GM21390 (cell line): ENCODE measurements at regions not wholly inside any gene's neighbourhood (a gene's known extent, or its start where the extent isn't known, plus 50 kb on each side); places are given as distances from the start of the nearest gene placed in this dataset.

Experiments used
- ATAC-seq: cut with Tn5 transposase; IDR thresholded peaks from one replicate; pipeline ENCODE4 v1.9.1; 2021; ENCODE audit not compliant: unreplicated experiment

DNA sequence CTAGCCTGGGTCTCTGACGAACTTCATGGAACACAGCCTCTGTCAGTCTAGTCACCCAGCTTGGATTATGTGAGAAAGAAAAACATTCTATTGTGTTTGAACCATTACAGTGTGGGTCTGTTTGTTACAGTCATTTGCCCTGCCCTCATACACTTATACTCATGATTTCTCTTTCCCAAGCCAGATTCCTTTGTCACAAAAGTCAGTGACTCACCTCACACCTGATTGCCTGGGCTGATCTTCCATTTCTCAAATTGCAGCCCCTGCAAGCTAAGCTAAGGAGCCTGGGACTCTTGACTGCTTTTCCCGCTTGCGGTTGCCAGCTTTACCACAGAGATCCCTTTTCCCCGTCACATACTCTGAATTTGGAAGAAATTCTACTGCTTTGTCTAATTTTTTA lies 395.9 kb downstream of the SAMD5 start:
- ATAC-seq = no peak

DNA sequence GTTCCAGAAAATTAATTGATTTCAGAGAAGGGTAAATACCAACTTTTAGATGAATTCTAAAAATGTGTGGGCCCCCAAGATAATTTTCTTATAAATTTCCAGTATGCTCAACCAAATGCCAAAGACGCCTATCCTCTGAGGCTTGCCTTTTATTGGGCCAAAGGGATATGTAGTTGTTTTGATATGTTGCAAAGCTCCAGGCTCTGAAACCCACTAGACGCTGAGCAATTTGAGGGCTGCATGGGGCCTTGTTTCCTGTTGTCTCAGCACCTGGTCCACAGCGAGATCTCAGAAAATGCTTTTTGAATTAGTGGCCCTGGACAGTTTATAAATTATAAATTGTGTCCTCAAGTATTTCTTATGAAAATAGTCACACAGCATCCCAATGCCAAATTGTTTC lies 397.2 kb downstream of the SAMD5 start:
- ATAC-seq = no peak

DNA sequence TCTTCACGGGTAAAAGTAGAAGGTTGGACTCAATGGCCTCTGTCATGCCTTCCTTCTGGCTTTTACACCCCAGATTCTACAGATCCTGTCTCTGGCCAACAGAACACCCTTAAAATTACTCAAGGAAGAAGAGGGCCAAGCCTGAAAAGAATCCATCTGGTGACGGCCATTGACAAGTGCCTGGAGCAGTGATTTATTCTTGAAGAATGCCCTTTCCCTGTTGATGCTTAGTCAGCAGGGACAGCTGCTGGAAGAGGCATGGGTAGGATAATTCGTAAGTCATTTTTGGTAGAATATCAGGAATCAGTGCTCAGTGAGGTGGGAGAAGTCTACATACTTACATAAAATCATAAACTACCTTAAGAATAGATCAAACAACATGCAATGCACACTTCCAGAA lies 397.9 kb downstream of the SAMD5 start:
- ATAC-seq = no peak

DNA sequence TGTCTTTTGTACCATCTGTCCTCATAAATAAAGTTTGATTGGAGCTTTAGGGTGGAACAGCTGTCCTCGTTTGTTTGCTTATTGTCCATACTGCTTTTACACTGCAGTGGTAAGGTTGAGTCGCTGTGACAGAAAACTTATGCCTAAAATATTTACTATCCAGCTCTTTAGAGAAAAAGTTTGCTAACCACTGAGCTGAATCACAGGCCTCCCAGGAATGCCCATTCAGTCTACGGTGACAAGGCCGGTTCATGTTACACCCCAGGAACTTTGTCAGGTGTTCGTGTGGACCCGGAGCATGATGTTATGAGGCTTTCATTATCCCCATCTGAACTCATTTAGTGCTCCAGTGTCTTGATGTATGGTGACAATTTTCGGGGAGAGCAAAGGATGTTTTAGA lies 401.1 kb downstream of the SAMD5 start:
- ATAC-seq = no peak

DNA sequence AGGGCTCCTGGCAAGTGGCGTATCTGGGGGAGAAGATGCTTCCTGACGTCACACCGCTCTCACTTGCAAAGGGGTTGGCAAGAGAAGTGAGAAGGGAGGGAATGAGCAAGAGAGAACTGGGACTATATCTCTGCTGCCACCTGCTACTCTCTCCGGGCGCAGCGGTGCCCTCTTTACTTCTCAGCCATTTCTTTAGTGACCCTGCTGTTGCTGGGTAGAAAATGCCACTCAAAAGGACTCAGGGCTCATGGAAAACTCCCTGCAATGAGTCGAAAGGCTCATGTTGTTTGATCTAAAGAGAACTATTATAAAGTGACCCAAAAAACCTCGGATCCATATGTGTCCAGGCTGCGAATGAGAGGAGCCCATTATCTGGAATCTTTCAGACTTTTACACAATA lies 401.8 kb downstream of the SAMD5 start:
- no peak for ATAC-seq

DNA sequence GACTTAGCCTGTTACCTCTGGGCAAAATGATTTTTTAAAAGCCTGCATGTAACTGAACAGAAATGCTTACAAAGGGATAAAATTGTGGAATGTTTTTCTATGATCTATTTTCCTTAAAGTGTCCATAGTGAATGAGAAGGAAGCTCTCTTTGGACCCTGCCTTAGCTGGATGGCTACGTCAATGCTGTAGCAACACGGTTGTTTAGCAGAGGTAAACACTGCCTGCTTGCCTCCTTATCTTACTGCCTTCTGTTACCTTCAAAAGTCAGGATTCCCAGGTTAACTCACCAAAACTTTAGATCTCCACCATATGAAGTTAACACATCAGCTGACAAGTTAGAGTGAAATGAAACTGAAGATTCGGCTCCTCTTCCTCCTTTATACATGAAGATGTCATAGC lies 402.6 kb downstream of the SAMD5 start:
- ATAC-seq = no peak

DNA sequence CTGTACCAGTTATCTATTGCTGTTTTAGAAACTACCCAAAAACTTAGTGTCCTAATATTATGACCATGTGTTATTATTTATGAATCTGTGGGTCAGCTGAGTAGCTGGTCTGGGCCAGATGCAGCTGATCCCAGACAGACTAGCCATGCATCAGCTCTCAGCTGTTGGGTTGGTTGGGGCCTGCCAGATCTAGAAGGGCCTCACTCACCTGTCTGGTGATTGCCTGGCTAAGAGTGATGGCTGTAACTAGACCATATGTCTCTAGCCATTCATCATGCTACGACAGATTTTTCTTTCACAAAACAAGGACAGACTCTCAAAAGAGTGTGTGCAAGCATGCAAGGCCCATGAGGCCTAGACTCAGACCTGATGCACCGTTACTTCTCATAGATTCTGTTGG lies 403.2 kb downstream of the SAMD5 start:
- no peak for ATAC-seq

DNA sequence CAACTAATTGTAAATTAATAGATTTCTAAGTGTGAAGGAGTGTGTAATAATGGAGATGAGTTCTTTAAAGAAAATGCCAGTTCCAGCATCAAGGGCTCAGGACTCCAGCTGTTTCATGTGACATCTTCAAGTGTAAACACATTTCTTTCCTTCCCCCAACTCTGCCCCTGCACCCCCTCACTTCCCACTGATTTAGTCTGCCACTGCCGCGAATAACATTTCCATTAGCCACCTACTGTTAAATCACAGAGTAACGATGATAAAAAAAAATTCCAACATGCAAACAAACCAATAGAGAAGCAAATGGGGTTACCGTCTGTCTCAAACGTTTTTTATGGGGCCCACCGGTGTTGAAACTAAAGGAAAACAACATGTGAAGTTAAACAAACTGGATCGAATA lies 414.3 kb downstream of the SAMD5 start:
- ATAC-seq = no peak

DNA sequence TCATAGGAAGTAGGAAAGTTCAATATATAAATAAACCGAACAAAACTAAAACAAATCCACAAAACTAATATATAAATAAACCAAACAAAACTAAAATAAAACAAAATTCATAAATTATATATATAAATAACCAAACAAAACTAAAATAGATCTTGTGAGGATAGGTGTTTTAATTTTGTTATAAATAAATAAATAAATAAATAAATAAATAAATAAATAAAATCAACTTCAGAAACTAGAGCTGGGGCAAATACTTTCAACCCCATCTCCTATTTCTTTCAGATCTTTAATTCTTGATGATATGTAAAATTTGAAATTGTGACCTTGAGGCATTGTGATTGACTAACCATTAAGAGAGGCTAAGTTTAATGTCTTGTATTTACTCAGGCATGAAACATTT lies 416.1 kb downstream of the SAMD5 start:
- ATAC-seq = no peak

DNA sequence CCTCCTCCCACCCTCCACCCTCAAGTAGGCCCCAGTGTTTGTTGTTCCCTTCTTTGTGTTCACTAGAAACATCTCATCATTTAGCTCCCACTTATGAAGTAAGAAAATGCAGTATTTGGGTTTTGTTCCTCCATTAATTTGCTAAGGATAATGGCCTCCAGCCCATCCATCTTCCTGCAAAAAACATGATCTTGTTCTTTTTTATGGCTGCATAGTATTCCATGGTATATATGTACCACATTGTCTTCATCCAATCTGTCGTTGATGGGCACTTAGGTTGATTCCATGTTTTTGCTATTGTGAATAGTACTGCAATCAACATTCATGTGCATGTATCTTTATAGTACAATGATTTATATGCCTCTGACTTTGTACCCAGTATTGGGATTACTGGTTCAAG lies 416.8 kb upstream of the SASH1 start:
- no peak for ATAC-seq

DNA sequence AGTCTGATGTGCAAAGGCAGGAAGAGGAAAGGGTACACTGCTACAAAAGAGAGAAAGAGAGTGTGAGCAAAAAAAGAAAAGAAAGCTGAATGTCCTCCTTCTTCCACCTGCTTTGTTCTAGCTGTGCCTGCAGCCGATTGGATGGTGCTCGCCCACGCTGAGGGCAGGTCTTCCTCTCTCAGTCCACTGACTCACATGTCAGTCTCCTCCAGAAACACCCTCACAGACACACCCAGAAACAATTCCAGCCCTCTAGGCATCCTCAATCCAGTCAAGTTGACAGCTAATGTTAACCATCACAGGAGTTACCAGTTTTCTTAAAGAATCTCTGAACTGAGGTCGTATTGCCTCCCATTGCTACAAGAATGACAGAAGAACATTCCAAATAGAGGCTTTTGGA lies 411.9 kb upstream of the SASH1 start:
- ATAC-seq = no peak

DNA sequence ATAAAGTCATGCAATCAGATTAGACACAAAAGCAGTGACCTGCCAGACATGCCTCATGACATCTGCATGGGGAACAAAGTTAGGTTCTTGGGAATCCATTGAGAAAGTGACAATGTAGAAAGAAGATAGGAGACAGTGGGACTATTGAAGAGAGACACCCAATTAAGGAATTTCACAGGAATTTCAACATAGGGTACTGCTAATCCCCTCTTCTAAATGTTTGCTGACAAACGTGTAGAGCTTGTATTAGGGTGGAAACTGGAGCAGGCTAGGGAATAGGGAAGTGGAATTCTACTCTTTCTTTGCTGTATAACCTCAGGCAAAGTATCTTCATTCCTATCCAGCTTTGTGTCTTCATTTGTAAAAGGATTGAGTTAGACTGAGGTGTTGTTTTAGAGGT lies 409.4 kb upstream of the SASH1 start:
- no peak for ATAC-seq

DNA sequence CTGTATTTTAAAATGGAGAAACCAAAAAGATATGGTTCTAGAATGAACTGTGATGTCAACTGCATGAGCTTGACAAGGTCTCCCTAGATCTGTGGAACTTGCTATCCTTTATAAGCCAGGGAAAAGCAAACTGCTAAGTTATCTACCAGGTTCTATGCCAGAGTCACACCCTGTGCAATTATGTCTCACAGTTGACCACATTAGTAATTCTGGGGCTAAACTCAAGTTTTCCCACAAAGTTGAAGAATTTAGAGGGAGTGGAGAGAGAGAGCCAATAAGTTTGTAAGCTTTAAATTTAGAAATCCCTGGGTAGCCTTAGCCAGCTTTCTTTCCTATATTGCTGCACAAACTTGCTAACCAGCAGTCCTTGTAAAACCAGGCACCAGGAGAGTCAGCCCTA lies 407.0 kb upstream of the SASH1 start:
- no peak for ATAC-seq

DNA sequence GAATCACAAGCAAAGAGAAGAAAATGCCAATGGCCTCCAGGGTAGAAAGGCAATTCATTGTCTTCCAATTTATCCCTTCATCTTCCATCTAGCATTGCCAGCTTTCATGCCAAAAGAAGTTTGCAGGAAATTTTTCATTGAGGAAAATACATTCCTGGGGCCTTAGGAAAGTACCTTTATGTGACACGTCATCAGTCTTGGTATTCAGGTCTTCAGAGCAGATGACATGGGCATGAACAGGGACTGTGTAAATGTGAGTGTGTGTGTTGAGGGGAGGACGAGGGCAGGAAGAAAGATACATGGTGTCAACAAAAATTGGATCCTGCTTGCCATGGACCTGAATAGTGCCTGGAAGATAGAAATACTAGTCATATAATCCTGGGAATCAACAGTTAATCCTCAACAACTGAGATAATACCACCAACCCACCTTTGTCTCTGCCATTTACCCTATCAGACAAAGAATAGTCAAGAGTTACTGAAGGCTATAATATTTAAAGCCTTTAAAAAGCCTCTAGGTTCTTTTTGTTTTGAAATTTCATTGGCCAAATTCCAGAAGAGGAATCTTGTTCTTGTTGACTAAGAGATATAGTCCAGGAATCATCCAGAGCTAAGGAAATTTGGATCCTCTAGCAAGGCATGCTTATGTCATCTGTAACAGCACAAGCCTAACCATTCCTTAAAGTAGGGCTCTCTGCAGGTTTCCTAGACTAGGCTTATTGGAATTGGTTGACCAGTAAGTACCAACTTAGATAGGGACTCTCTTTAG lies 405.8 kb upstream of the SASH1 start:
- no peak for ATAC-seq

DNA sequence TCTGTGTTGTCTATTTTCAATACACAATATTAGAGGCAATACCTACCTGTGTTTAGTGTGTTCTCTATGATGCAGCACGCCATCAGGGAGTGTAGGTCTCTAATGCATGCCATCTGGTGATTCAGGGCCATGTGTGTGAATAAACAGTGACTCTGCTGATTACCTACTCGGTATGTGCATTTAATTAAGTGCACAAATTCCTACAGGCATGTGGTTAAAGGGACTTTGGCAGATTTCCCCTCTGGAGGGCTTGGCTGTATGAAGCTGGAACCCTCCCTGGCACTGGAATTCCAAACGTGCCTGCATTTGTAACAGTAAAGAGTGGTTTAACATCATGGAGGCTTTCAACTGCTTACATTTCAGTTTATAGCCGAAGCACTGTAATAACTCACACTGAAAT lies 401.5 kb upstream of the SASH1 start:
- ATAC-seq = no peak

DNA sequence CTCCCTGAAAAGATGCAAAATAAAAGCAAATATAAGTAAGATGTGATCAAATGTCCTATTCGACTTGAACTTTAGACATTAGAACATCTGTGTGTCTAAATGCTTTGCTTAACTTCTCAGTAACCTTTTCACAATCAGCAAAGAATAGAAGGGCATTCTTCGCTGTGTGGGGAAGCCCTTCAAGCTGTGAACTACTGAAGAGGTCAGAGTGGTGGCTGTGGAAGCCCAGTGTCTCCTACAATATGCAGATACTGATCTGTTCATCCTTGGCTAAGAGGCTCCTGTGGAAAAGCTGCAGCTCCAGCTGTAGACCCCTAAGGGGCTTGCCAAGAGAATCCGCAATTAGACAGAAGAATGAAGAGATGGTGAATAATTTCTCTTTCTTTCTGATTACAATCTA lies 400.3 kb upstream of the SASH1 start:
- ATAC-seq = no peak

DNA sequence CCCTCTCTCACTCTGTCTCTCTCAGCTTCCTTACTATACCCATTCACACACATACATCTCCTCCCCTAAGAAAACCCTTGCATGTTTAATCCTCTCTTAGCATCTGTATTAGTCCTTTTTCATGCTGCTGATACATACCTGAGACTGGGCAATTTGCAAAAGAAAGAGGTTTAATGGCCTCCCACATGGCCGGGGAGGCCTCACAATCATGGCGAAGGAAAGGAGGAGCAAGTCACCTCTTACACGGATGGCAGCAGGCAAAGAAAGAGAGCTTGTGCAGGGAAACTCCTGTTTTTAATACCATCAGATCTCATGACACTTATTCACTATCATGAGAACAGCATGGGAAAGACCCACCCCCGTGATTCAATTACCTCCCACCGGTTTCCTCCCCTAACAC lies 398.5 kb upstream of the SASH1 start:
- ATAC-seq = no peak

DNA sequence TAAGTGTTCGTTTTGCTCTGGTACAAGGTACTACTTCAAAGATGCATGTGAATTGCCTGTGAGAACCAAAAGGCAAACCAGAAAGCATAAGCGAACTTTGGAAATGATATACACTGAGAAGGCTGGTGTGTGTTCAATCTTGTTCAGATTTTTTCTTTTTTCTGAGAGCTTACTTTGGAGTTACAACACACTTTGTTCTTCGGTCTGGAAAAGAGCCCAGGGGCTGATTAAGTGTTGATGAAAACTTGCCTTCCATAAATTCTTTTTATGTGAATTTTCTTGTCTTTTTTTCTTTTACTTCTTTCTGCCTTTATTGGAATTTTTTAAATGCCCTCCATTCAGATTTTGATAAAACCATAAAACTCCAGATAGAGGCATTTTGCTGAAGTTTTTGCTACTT lies 395.1 kb upstream of the SASH1 start:
- ATAC-seq = no peak

DNA sequence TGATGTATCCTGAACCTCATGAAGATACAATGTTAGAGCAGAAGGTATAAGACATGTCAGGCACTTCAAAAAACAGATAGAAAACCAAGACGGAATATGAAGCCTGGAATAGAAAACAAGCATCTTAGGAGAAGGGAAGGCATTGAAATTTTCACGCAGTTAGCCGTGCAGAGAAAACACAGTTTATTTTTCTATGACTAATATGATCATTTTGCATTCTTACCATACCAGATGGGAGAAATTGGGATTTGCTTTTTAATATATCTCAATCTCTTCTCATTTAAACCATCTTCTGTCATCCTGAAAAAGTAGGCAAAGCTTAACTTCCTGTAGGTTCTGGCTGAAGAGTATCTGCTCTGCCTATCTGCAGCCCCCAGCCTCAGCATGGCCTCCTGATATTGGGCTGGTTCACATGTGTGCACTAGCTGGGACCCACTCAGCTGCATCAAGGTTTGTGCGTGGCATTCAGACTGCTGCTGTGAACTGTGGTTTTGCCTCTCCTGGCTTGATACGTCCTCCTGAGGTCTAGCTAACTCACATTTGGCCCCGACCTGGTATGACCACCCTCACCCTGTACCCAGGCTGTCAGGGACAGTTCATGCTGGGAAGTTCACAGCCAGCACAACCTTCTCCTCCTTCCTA lies 392.5 kb upstream of the SASH1 start:
- ATAC-seq = no peak

DNA sequence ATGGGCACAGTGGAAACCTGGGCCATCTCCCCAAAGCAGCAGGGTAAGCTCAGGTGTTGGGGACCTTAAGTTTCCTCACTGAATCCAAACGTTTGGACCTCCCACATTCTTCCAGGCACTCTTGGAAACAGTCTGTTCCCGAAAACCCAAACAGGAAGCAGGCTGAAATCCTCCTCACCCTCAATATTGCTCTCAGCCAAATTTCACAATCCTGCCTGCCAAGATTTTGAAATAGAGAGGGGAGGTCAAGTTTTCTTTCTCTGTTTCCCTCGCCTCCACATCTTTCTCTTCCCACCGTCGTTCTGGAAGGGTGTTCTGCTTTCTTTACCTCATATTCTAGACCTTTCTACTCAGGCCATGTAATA lies 392.0 kb upstream of the SASH1 start:
- no peak for ATAC-seq

DNA sequence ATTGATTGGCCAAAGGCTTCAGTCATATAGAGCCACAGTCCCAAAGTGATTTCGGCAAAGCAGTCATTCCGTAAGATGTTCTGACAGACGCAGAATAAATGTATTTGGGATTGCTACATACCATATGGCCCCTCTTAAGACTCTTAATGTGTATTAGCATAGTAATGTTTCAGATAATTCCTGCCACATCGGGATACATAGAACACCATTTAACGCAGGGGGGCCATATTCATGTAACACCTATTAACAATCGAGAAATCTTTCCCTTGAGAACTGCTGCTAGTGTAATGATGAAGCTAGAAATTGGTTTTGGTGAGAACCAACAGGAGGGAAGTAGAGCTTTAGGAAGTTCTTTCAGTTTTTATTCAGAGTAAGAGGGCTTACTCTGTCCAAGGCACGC lies 390.9 kb upstream of the SASH1 start:
- no peak for ATAC-seq

DNA sequence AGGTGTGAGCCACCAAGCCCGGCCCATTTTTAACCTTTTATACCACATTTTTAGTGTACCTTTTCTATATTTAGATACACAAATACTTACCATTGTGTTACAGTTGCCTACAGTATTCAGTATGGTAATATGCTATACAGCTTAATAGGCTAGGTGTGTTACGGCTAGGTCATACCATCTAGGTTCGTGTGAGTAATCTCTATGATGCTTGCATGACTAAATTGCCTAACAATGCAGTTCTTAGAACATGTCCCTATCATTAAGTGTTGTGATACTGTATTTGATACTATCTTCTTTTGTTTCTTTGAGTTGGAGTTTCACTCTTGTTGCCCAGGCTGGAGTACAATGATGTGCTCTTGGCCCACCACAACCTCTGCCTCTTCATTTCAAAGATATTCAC lies 387.7 kb upstream of the SASH1 start:
- ATAC-seq = no peak

DNA sequence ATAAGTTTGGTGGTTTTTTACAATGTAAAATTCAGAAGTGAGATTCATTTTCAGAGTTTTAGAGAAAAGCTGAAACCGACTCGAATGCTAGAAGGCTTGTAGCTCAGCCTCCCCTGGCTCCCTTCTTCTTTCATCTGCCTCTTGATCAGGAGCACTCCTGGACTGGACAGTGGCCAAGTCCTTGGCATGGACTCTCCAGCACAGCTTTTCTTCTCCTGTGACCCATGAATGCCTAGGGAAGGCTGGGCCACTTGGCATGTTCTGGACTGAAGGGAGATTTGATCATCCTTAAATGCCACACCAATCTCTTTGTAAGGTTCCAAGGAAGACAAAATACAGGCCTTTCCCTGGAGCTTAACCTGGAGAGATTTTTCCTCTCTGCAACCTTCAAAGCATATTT lies 384.0 kb upstream of the SASH1 start:
- ATAC-seq = no peak
